SU-DHL-6 (cell line): ENCODE measurements at regions not wholly inside any gene's neighbourhood (a gene's known extent, or its start where the extent isn't known, plus 50 kb on each side); places are given as distances from the start of the nearest gene placed in this dataset.

ENCODE experiments used
- EZH2phosphoT487 ChIP-seq: fragments of 200-600 bp; sonication (generic), shearing (Covaris generic); conservative IDR thresholded peaks from 2 replicates; pipeline ENCODE4 v1.6.1; 2018; ENCODE audit warnings: mild to moderate bottlenecking, antibody characterized with exemption, low read length, moderate library complexity, mixed read lengths
- TF ChIP-seq, protein P1 (sequence below): fragments of 200-600 bp; sonication (generic); IDR thresholded peaks from one replicate; pipeline ENCODE4 v1.5.1; 2017; ENCODE audit warnings: antibody characterized with exemption, mild to moderate bottlenecking, low read length, moderate library complexity; ENCODE audit not compliant: insufficient read depth, poor library complexity, severe bottlenecking

DNA sequence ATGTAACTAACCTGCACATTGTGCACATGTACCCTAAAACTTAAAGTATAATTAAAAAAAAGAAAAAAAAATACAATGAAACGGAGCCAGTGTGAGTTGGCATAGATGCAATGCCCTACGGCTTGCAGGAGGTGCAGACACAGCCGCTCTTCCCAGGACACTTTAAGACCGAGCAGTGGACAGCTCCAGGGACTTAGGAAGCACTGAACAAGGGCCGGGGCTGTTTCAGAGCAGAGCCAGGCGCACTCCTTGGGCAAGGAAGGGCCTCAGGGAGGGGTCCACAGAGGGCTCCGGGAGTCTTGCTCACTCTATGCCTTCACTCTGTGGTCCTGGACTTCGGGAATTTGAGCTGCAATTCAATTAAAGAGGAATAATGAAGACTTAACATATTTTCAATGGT is 355.3 kb downstream of the TCERG1L start:
- TF ChIP-seq, protein P1, sequence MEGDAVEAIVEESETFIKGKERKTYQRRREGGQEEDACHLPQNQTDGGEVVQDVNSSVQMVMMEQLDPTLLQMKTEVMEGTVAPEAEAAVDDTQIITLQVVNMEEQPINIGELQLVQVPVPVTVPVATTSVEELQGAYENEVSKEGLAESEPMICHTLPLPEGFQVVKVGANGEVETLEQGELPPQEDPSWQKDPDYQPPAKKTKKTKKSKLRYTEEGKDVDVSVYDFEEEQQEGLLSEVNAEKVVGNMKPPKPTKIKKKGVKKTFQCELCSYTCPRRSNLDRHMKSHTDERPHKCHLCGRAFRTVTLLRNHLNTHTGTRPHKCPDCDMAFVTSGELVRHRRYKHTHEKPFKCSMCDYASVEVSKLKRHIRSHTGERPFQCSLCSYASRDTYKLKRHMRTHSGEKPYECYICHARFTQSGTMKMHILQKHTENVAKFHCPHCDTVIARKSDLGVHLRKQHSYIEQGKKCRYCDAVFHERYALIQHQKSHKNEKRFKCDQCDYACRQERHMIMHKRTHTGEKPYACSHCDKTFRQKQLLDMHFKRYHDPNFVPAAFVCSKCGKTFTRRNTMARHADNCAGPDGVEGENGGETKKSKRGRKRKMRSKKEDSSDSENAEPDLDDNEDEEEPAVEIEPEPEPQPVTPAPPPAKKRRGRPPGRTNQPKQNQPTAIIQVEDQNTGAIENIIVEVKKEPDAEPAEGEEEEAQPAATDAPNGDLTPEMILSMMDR: no peak
- no peak for TF ChIP-seq EZH2phosphoT487
